SH-SY5Y (cell line): ENCODE measurements at regions not wholly inside any gene's neighbourhood (a gene's known extent, or its start where the extent isn't known, plus 50 kb on each side); places are given as distances from the start of the nearest gene placed in this dataset.
A peak's percentile ranks its signal among the peaks of the same experiment; 100 is the strongest.

Experiments used
- GATA2 ChIP-seq: IDR thresholded peaks from 2 replicates; pipeline ENCODE4 v1.6.1; 2011; ENCODE audit warnings: mild to moderate bottlenecking, low read depth, low read length
- GATA3 ChIP-seq: IDR thresholded peaks from 2 replicates; pipeline ENCODE4 v1.6.1; 2011; ENCODE audit warnings: low read depth, mild to moderate bottlenecking, low read length, moderate library complexity

DNA sequence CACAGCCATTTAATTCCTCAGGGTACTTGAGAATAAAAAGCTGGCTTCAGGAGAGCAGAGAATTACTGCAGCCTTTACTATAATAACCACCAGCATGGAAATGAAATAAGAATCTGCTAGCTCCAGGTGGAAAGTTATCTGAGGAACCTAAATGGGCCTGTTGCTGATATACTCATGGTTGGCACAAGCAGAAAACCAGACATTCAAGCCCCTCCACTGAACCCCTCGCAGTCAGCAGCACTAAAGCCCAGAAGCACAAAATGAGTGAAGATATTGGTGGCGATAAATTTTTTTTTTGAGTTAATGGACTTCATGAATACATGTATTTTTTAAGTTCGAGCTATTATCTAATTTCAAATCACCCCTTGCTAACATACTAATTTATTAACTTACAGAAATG is 303.9 kb upstream of the NRP1 start:
- TF ChIP-seq GATA2 = peak; percentile 77
- TF ChIP-seq GATA3 = peak; percentile 84
